ENCODE measurements at regions not wholly inside any gene's neighbourhood (a gene's known extent, or its start where the extent isn't known, plus 50 kb on each side); places are given as distances from the start of the nearest gene placed in this dataset.

DNA sequence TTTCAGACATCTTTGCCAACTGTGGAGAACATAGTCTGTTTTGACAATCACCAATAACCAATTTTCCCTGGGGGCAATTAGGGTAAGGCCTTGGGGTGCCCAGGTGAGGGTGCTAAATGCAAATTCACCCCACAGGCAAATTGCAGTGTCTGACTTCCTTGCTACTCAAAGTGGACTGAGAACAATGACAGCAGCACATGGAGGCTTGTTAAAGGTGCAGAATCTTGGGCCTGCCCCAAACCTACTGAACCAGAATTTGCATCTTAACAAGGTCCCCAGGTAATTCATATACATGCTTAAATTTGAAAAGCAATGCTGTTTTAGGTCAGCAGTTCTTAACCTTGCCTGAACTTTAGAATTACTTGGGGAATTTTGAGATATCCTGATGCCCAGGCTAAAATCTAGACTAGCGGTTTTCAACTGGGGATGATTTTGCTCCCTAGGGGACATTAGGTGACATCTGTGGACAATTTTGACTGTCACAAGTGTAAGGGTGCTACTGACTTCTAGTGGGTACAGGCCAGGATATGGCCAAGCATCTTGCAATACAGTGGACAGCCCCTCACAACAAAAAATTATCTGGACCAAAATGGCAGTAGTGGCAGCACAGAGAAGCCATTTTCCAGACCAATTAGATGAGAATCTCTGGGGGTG is 80.2 kb upstream of the GCFC2 start:
- no peak for DNase-seq

GRCh38 chr2:75790121-75790813 is 79.6 kb upstream of the GCFC2 start:
- DNase-seq: no peak

DNA sequence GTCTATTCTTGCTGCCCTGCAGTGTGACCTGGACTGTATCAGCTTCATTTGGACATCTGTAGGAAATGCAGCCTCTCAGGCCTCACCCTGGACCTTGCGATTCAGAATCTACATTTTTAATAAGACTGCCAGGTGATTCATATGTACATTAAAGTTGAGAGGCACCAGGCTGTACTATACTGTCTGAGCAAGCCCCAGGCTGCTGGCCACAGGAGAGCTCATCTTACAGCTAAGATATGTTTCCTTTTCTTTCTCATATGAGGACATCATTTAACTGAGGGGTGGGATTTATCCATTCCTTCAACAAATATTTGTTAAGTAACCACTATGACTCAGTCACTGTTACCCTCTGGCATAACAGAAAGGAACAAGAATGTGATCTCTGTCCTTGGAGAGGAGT is 78.2 kb upstream of the GCFC2 start:
- no peak for DNase-seq

DNA sequence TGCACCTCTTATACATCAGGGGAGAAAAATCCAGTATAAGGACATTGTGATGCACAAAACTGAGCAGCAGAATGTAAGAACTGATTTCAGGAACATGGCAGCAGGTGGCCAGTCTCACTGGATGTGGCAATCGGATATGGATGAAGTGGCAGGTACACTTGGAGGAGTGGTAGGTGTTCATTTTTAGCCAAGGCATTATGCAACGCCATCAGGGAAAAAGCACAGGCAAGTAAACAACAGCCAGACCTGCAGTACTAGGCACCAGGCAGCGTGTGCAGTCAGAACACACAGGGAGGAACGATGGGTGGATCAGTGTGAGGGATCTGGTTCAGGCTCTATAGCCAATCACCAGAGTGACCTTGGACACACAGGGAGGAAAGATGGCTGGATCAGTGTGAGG is 77.4 kb upstream of the GCFC2 start:
- no peak for DNase-seq

- no peak for DNase-seq
These were observed 76.9 kb upstream of the GCFC2 start for GRCh38 chr2:75787532-75788132.

GRCh38 chr2:75775311-75775823 is 64.7 kb upstream of the GCFC2 start:
- DNase-seq: no peak

GRCh38 chr2:75772908-75773630 is 62.4 kb upstream of the GCFC2 start:
- DNase-seq: no peak

- no peak for DNase-seq
These were observed 55.1 kb upstream of the GCFC2 start for GRCh38 chr2:75765798-75766197.

GRCh38 chr2:75764611-75765010 is 53.9 kb upstream of the GCFC2 start:
- DNase-seq: no peak

Measured in GDM1 (cell line).